Left lung (tissue), 4 donors: ENCODE measurements at regions not wholly inside any gene's neighbourhood (a gene's known extent, or its start where the extent isn't known, plus 50 kb on each side); places are given as distances from the start of the nearest gene placed in this dataset.

Source experiments
- ATAC-seq: fragments of 200-7000 bp; cut with Tn5 transposase; one replicate; pipeline ENCODE4 v1.9.1; 2020; ENCODE audit warnings: moderate library complexity
- DNase-seq, 4 donors: peaks; one replicate each; pipeline ENCODE4 v3.0.0-alpha.2; 2013 to 2020
- H3K27ac ChIP-seq, 2 donors: fragments of 200-600 bp; sonication (generic) in 1 of 2; one replicate each; pipeline versions ENCODE4 v1.5.0 to v1.8.0; 2020 to 2021
- H3K27me3 ChIP-seq, 2 donors: fragments of 200-600 bp; sonication (generic) in 1 of 2; one replicate each; pipeline versions ENCODE4 v1.5.0 to v1.8.0; 2020 to 2021
- H3K36me3 ChIP-seq, 2 donors: fragments of 200-600 bp; sonication (generic) in 1 of 2; one replicate each; pipeline versions ENCODE4 v1.5.0 to v1.8.0; 2020 to 2021
- H3K4me1 ChIP-seq, 2 donors: fragments of 200-600 bp; one replicate each; pipeline ENCODE4 v1.8.0; 2021
- H3K4me3 ChIP-seq, 2 donors: fragments of 200-600 bp; sonication (generic) in 1 of 2; one replicate each; pipeline versions ENCODE4 v1.5.0 to v1.8.0; 2020 to 2021; ENCODE audit warnings: mild to moderate bottlenecking in 1 of 2
- H3K9me3 ChIP-seq, 2 donors: fragments of 200-600 bp; sonication (generic) in 1 of 2; one replicate each; pipeline versions ENCODE4 v1.5.0 to v1.8.0; 2020 to 2021
- intact Hi-C, 2 donors: fragments of 100-400 bp; cut with DNase I; formaldehyde crosslinking; loops; one replicate each; pipeline versions ENCODE4 v1.11.2 to v1.14.2; 2022
- TF ChIP-seq, protein P1 (sequence below), 2 donors: fragments of 200-600 bp; sonication (generic) in 1 of 2; IDR thresholded peaks; one replicate each; pipeline versions ENCODE4 v1.5.0 to v1.8.0; 2021; ENCODE audit warnings: antibody characterized with exemption in 2 of 2
- donor health status: DM: no; HTN: yes; CAD: no.
- donor health status: DM: no; HTN: no; CAD: no.

GRCh38 chr2:151038516-151038915 lies 223.1 kb downstream of the RBM43 start:
- ATAC-seq (no peak), DNase-seq (no peak)
- Histone ChIP-seq H3K4me3 (no peak overlapping the region), H3K36me3 (no peaks in the 10 kb centered on the region), H3K4me1 (no peaks in the 10 kb centered on the region), H3K27ac (no peak overlapping the region), H3K27me3 (no peaks in the 10 kb centered on the region), H3K9me3 (no peaks in the 10 kb centered on the region)
- TF ChIP-seq, protein P1, sequence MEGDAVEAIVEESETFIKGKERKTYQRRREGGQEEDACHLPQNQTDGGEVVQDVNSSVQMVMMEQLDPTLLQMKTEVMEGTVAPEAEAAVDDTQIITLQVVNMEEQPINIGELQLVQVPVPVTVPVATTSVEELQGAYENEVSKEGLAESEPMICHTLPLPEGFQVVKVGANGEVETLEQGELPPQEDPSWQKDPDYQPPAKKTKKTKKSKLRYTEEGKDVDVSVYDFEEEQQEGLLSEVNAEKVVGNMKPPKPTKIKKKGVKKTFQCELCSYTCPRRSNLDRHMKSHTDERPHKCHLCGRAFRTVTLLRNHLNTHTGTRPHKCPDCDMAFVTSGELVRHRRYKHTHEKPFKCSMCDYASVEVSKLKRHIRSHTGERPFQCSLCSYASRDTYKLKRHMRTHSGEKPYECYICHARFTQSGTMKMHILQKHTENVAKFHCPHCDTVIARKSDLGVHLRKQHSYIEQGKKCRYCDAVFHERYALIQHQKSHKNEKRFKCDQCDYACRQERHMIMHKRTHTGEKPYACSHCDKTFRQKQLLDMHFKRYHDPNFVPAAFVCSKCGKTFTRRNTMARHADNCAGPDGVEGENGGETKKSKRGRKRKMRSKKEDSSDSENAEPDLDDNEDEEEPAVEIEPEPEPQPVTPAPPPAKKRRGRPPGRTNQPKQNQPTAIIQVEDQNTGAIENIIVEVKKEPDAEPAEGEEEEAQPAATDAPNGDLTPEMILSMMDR (IDR thresholded peaks at IDR 0.05): no peak
- intact Hi-C loops: no loop called here

DNA sequence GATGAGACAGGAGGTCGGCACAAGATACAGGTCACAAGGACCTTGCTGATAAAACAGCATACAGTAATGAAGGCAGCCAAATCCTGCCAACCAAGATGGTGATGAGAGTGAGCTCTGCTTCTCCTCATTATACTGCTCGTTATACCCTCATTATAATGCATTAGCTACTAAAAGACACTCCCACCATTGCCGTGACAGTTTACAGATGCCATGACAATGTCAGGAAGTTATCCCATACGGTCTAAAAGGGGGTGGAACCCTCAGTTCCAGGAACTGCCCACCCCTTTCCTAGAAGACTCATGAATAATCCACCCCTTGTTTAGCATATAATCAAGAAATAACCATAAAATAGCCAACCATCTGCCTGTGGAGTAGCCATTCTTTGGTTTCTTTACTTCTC lies 224.2 kb downstream of the RBM43 start:
- TF ChIP-seq, protein P1 (IDR thresholded peaks at IDR 0.05): no peak
- no peaks in the 10 kb centered on the region for H3K27me3 ChIP-seq
- DNase-seq (no peak), ATAC-seq (no peak)
- H3K9me3 ChIP-seq: no peaks in the 10 kb centered on the region
- H3K36me3 ChIP-seq: no peaks in the 10 kb centered on the region
- intact Hi-C loops: no loop called here
- H3K4me3 ChIP-seq: no peak overlapping the region
- H3K4me1 ChIP-seq: no peaks in the 10 kb centered on the region
- H3K27ac ChIP-seq: no peak overlapping the region

DNA sequence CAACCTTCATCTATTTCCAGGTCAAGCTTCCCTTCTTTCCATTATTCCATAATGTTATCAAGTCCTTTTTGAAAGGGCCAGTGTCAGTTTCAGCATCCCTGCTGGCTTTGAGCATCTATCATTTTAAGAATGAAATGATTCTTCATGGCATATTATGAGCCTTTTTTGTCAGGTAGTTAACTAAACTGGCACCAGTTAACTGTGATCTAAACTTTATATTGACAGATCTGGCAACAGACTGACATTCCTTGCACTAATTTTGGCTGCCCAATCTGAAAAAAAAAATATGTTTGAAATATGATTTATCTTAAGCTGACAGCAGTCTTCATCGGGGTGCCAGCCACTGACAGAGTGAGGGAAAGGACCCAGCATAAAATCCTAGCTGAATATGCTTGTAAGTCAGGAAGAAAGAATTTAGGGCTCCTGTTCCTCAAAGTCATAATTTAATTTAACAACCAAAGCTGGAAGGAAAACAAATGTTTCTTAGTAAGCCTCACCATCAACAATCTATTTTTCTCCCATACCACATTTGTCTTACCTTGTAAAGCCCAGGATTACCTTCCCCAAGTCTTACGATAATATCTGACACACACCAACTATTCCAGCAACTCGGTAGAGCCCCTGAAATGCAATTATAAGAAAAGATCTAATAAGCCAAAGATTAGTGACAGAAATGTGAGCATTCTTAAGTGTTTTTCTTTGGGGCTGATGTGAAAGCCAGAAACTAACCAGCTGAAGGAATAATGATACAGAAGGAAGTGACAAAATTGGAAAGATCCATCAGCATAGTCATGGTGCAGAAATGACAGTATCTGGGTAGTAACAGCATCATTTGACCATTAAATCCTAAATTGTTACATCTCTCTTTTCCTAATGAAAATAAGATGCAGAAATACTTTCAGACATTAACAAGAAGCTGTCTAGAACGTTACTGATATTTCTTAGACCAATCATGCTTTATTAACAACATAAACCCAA lies 228.1 kb downstream of the RBM43 start:
- intact Hi-C loops: no loop called here
- TF ChIP-seq, protein P1 (IDR thresholded peaks at IDR 0.05): no peak
- no peaks in the 10 kb centered on the region for H3K9me3 ChIP-seq
- H3K27ac ChIP-seq: no peak overlapping the region
- no peaks in the 10 kb centered on the region for H3K4me1 ChIP-seq
- DNase-seq (no peak), ATAC-seq (no peak)
- no peaks in the 10 kb centered on the region for H3K27me3 ChIP-seq
- no peaks in the 10 kb centered on the region for H3K36me3 ChIP-seq
- no peak overlapping the region for H3K4me3 ChIP-seq

GRCh38 chr2:151032741-151033191 lies 228.9 kb downstream of the RBM43 start:
- TF ChIP-seq, protein P1 (IDR thresholded peaks at IDR 0.05): no peak
- Histone ChIP-seq H3K4me3 (no peak overlapping the region), H3K9me3 (no peaks in the 10 kb centered on the region), H3K27me3 (no peaks in the 10 kb centered on the region), H3K36me3 (no peaks in the 10 kb centered on the region), H3K4me1 (no peaks in the 10 kb centered on the region), H3K27ac (no peak overlapping the region)
- intact Hi-C loops: no loop called here
- peak; percentile 30 for ATAC-seq
- peak in 2 of 4 donors; percentile 51 to 71 for DNase-seq

DNA sequence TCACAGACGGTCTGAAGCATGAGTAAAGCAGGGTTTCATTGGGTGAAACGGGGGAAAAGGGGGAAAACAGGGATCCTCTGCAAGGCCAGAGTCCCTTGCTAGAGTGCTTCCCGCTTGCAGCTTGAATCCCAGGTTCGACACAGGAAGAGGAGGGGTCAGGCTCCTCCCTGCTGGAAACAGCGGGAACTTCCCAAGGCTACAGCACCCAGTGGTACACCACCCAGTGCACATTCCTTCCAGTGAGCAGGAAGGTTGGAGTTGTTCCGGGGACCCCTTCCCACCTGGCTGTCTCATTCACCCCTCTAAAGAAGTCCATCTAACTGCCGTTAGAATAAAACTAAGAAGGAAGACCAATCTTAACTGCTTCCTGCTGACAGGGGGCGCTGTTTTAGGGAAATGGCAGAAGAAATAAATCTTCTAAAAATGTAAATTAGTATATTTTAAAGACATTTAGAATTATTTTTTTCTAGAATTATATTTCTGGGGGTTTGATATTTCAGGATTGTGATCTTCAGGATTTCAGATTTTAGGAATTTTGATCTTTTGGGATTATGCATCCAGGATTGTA lies 230.9 kb downstream of the RBM43 start:
- Histone ChIP-seq H3K27ac (no peak overlapping the region), H3K4me3 (no peak overlapping the region), H3K36me3 (no peaks in the 10 kb centered on the region), H3K9me3 (no peaks in the 10 kb centered on the region), H3K27me3 (no peaks in the 10 kb centered on the region), H3K4me1 (no peaks in the 10 kb centered on the region)
- TF ChIP-seq, protein P1 (IDR thresholded peaks at IDR 0.05): no peak
- ATAC-seq: no peak
- no peak for DNase-seq
- intact Hi-C loops: no loop called here
